ENCODE measurements at regions not wholly inside any gene's neighbourhood (a gene's known extent, or its start where the extent isn't known, plus 50 kb on each side); places are given as distances from the start of the nearest gene placed in this dataset.

DNA sequence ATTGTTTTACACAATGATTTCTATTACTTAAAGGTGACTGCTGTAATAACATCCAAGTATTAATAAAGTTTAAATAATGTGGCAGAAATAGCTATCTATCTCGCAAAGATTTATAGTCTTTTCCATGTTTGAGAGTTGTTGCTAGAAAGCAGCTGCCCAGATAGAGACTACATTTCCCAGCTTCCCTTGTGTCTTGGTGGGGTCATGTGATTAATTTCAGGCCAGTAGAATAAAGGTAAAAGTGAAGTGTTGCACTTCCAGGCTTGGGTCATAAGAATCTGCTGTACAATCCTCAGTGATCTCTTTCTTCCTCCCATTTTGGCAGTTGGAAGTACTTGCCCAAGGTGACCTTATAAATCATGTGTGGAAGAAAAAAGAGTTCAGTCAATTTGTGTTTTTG lies 449.7 kb upstream of the USP15 start:
- Mint-ChIP-seq H3K27ac (no peak overlapping the region), H3K4me3 (no peak overlapping the region), H3K4me1 (no peaks in the 10 kb centered on the region), H3K27me3 (ENCODE audit: low read depth in 3 of 3) (no peaks in the 10 kb centered on the region), H3K36me3 (no peaks in the 10 kb centered on the region), H3K9me3 (peaks cover 12 to 19% (median 14%) of the 10 kb centered on the region in 7 donors)
- Histone ChIP-seq H3K4me2 (replicated peaks; ENCODE audit: extremely low read depth, low read length, poor library complexity, severe bottlenecking) (no peak overlapping the region), H3K27ac (ENCODE audit: low read depth in 1 of 2, low read length in 2 of 2) (no peak overlapping the region), H3K4me1 (ENCODE audit: control insufficient read depth in 1 of 2, insufficient read depth in 2 of 2, low read length in 2 of 2) (no peaks in the 10 kb centered on the region), H2AFZ (ENCODE audit: insufficient read depth, low read depth, low read length, poor library complexity, severe bottlenecking) (no peak overlapping the region), H4K20me1 (ENCODE audit: insufficient read depth, low read length) (no peaks in the 10 kb centered on the region), H3K27me3 (ENCODE audit: control insufficient read depth in 2 of 2, insufficient read depth in 2 of 2, low read length in 2 of 2) (no peaks in the 10 kb centered on the region), H3K36me3 (replicated peaks in 1 of 2; ENCODE audit: control insufficient read depth in 1 of 2, insufficient read depth in 2 of 2, low read length in 2 of 2) (no peaks in the 10 kb centered on the region), H3K9me3 (replicated peaks in 1 of 2; ENCODE audit: control insufficient read depth in 1 of 2, insufficient read depth in 1 of 2, low read length in 2 of 2) (peaks cover 0 to 10% of the 10 kb centered on the region in 2 donors), H3K79me2 (ENCODE audit: insufficient read depth, low read length) (no peaks in the 10 kb centered on the region), H3K9ac (ENCODE audit: insufficient read depth, low read length, poor library complexity, severe bottlenecking) (no peak overlapping the region), H3K4me3 (replicated peaks in 1 of 3; ENCODE audit: low read depth in 2 of 3, low read length in 3 of 3) (no peak overlapping the region)
- DNase-seq: no peak
- WGBS (ENCODE audit: insufficient coverage): no CpG with 5 or more reads among the region's 1 CpG
- TF ChIP-seq, protein P1, sequence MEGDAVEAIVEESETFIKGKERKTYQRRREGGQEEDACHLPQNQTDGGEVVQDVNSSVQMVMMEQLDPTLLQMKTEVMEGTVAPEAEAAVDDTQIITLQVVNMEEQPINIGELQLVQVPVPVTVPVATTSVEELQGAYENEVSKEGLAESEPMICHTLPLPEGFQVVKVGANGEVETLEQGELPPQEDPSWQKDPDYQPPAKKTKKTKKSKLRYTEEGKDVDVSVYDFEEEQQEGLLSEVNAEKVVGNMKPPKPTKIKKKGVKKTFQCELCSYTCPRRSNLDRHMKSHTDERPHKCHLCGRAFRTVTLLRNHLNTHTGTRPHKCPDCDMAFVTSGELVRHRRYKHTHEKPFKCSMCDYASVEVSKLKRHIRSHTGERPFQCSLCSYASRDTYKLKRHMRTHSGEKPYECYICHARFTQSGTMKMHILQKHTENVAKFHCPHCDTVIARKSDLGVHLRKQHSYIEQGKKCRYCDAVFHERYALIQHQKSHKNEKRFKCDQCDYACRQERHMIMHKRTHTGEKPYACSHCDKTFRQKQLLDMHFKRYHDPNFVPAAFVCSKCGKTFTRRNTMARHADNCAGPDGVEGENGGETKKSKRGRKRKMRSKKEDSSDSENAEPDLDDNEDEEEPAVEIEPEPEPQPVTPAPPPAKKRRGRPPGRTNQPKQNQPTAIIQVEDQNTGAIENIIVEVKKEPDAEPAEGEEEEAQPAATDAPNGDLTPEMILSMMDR (IDR thresholded peaks at IDR 0.05): no peak
- intact Hi-C loops (cut with micrococcal nuclease): no loop called here

DNA sequence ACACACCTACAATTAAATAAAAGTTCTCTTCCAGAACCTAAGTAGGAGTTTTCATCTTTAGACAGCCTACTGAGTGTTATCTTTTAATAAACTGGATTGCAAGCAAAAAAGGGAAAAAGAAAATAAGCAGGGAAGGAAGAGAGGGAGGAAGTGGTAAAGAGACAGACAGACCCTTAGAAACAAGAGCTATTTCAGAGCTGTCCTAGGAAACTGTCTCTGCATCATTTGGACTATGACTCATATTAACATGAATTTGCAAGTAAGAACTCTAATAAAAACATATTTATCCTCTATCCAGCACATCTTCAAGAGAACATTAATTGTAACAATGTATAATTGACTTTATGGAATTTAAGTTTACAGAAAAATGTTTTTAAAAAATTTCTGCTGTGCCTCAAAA lies 438.8 kb upstream of the USP15 start:
- Histone ChIP-seq H3K4me3 (replicated peaks in 1 of 3; ENCODE audit: low read depth in 2 of 3, low read length in 3 of 3) (no peak overlapping the region), H3K4me1 (ENCODE audit: control insufficient read depth in 1 of 2, insufficient read depth in 2 of 2, low read length in 2 of 2) (no peaks in the 10 kb centered on the region), H3K27ac (ENCODE audit: low read depth in 1 of 2, low read length in 2 of 2) (no peak overlapping the region), H3K27me3 (ENCODE audit: control insufficient read depth in 2 of 2, insufficient read depth in 2 of 2, low read length in 2 of 2) (no peaks in the 10 kb centered on the region), H3K9me3 (replicated peaks in 1 of 2; ENCODE audit: control insufficient read depth in 1 of 2, insufficient read depth in 1 of 2, low read length in 2 of 2) (no peaks in the 10 kb centered on the region), H3K79me2 (ENCODE audit: insufficient read depth, low read length) (no peaks in the 10 kb centered on the region), H2AFZ (ENCODE audit: insufficient read depth, low read depth, low read length, poor library complexity, severe bottlenecking) (no peak overlapping the region), H3K9ac (ENCODE audit: insufficient read depth, low read length, poor library complexity, severe bottlenecking) (no peak overlapping the region), H3K36me3 (replicated peaks in 1 of 2; ENCODE audit: control insufficient read depth in 1 of 2, insufficient read depth in 2 of 2, low read length in 2 of 2) (no peaks in the 10 kb centered on the region), H3K4me2 (replicated peaks; ENCODE audit: extremely low read depth, low read length, poor library complexity, severe bottlenecking) (no peak overlapping the region), H4K20me1 (ENCODE audit: insufficient read depth, low read length) (no peaks in the 10 kb centered on the region)
- H3K4me3 Mint-ChIP-seq: no peak overlapping the region
- H3K9me3 Mint-ChIP-seq: peaks cover 0 to 2% (median 0%) of the 10 kb centered on the region in 7 donors
- intact Hi-C loops (cut with micrococcal nuclease): no loop called here
- peaks cover 8% of the 10 kb centered on the region for H3K4me1 Mint-ChIP-seq
- TF ChIP-seq, protein P1 (IDR thresholded peaks at IDR 0.05): no peak
- no peaks in the 10 kb centered on the region for H3K36me3 Mint-ChIP-seq
- no peak for DNase-seq
- no peak overlapping the region for H3K27ac Mint-ChIP-seq
- H3K27me3 Mint-ChIP-seq (ENCODE audit: low read depth in 3 of 3): peaks cover 0 to 1% (median 0%) of the 10 kb centered on the region in 3 donors

All from CD14-positive monocyte (primary cell).